ENCODE measurements at regions not wholly inside any gene's neighbourhood (a gene's known extent, or its start where the extent isn't known, plus 50 kb on each side); places are given as distances from the start of the nearest gene placed in this dataset.

DNA sequence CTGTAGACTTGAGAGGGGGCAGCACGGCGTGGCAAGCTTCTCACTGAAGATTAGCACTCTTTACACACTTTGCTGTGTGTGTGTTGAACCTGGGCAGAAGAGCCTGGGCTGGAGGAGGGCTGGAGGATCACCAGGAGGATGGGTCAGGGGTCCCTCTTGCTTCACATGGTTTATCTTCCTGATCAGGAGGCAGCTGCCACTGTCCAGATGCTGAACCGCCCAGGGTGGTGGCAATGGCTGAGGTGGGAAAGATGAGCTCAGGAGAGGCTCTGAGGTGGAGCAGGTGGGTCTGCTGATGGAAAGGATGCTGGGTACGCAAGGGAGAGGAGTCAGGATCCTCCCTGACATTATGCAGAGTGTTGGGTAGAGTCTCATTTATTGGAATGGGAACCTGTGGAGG lies 191.5 kb downstream of the RAMP3 start:
- H3K27ac ChIP-seq (ENCODE audit: low read depth, low read length): no peak overlapping the region
- no peak overlapping the region for H3K4me2 ChIP-seq (ENCODE audit: low read length)
- ChIA-PET RAD21 (ENCODE audit: low non-redundant PET in 1 of 2, low total read pairs in 2 of 2, uncharacterized antibody in 2 of 2, unreplicated experiment in 2 of 2) (no interaction called here), POLR2A (no interaction called here), CTCF (no interaction called here)
- intact Hi-C loops (cut with micrococcal nuclease): no loop called here
- DNase-seq (ENCODE audit: low read depth, low spot score) (no peak), ATAC-seq (no peak)
- no peaks in the 10 kb centered on the region for H3K9me2 ChIP-seq (ENCODE audit: insufficient read depth)
- H3K36me3 ChIP-seq (ENCODE audit: control insufficient read depth in 1 of 2, insufficient read depth in 2 of 2, low read length in 2 of 2): no peaks in the 10 kb centered on the region
- BruUV-seq (replicated peaks): no TSS peak
- H3K4me3 ChIP-seq (replicated peaks in 1 of 2; ENCODE audit: low read depth in 1 of 2, low read length in 2 of 2): no peak overlapping the region
- TF ChIP-seq, protein P1, sequence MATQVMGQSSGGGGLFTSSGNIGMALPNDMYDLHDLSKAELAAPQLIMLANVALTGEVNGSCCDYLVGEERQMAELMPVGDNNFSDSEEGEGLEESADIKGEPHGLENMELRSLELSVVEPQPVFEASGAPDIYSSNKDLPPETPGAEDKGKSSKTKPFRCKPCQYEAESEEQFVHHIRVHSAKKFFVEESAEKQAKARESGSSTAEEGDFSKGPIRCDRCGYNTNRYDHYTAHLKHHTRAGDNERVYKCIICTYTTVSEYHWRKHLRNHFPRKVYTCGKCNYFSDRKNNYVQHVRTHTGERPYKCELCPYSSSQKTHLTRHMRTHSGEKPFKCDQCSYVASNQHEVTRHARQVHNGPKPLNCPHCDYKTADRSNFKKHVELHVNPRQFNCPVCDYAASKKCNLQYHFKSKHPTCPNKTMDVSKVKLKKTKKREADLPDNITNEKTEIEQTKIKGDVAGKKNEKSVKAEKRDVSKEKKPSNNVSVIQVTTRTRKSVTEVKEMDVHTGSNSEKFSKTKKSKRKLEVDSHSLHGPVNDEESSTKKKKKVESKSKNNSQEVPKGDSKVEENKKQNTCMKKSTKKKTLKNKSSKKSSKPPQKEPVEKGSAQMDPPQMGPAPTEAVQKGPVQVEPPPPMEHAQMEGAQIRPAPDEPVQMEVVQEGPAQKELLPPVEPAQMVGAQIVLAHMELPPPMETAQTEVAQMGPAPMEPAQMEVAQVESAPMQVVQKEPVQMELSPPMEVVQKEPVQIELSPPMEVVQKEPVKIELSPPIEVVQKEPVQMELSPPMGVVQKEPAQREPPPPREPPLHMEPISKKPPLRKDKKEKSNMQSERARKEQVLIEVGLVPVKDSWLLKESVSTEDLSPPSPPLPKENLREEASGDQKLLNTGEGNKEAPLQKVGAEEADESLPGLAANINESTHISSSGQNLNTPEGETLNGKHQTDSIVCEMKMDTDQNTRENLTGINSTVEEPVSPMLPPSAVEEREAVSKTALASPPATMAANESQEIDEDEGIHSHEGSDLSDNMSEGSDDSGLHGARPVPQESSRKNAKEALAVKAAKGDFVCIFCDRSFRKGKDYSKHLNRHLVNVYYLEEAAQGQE (IDR thresholded peaks at IDR 0.05; ENCODE audit: low read depth): peak; percentile 28
- TF ChIP-seq, protein P2, sequence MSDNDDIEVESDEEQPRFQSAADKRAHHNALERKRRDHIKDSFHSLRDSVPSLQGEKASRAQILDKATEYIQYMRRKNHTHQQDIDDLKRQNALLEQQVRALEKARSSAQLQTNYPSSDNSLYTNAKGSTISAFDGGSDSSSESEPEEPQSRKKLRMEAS (IDR thresholded peaks at IDR 0.05): no peak
- H4K20me1 ChIP-seq (ENCODE audit: insufficient read depth): no peaks in the 10 kb centered on the region
- no peaks in the 10 kb centered on the region for H3K79me2 ChIP-seq (ENCODE audit: insufficient read depth, low read length)
- H3K4me1 ChIP-seq (ENCODE audit: control insufficient read depth in 1 of 2, insufficient read depth in 2 of 2, low read length in 2 of 2): no peaks in the 10 kb centered on the region
- peaks cover 38% of the 10 kb centered on the region for H3K27me3 ChIP-seq (ENCODE audit: insufficient read depth, low read length)
- no peak overlapping the region for H2AFZ ChIP-seq (ENCODE audit: low read depth, low read length, poor library complexity, severe bottlenecking)
- H3K9me3 ChIP-seq (ENCODE audit: control insufficient read depth in 1 of 2, insufficient read depth in 1 of 2, low read depth in 1 of 2, low read length in 2 of 2): no peaks in the 10 kb centered on the region
- H3K9ac ChIP-seq (ENCODE audit: low read length): no peak overlapping the region

DNA sequence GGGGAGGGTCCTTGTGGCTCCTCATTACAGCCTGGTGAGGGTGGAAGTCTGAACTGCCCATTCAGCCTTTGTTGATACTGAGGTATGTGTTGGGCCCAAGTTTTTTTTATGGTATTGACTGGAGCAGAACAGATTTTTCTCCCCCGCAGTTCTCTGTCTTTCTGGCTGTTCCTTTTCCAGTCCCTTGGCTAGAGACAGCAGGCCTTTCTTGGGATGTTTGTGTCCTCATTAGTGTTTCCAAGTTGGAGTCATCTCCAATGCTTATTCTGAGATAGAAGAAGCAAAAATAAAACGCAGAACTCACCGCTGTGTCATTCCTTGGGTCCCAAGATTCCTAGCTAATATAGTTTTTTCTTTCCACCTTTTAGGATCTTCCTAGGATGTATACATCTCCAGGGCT lies 193.3 kb downstream of the RAMP3 start:
- RAD21 ChIA-PET (ENCODE audit: low non-redundant PET in 1 of 2, low total read pairs in 2 of 2, uncharacterized antibody in 2 of 2, unreplicated experiment in 2 of 2): no interaction called here
- Histone ChIP-seq H3K4me3 (replicated peaks in 1 of 2; ENCODE audit: low read depth in 1 of 2, low read length in 2 of 2) (no peak overlapping the region), H3K27me3 (ENCODE audit: insufficient read depth, low read length) (peaks cover 45% of the 10 kb centered on the region), H3K4me2 (ENCODE audit: low read length) (no peak overlapping the region), H3K27ac (ENCODE audit: low read depth, low read length) (no peak overlapping the region), H2AFZ (ENCODE audit: low read depth, low read length, poor library complexity, severe bottlenecking) (no peak overlapping the region), H3K9ac (ENCODE audit: low read length) (no peak overlapping the region), H4K20me1 (ENCODE audit: insufficient read depth) (no peaks in the 10 kb centered on the region), H3K9me3 (ENCODE audit: control insufficient read depth in 1 of 2, insufficient read depth in 1 of 2, low read depth in 1 of 2, low read length in 2 of 2) (no peaks in the 10 kb centered on the region), H3K9me2 (ENCODE audit: insufficient read depth) (no peaks in the 10 kb centered on the region), H3K79me2 (ENCODE audit: insufficient read depth, low read length) (no peaks in the 10 kb centered on the region), H3K4me1 (ENCODE audit: control insufficient read depth in 1 of 2, insufficient read depth in 2 of 2, low read length in 2 of 2) (no peaks in the 10 kb centered on the region), H3K36me3 (ENCODE audit: control insufficient read depth in 1 of 2, insufficient read depth in 2 of 2, low read length in 2 of 2) (no peaks in the 10 kb centered on the region)
- no peak for DNase-seq (ENCODE audit: low read depth, low spot score)
- POLR2A ChIA-PET: no interaction called here
- no peak for ATAC-seq
- BruUV-seq (replicated peaks): no TSS peak
- TF ChIP-seq ZFX (IDR thresholded peaks at IDR 0.05): no peak
- no peak for TF ChIP-seq ELF1 (IDR thresholded peaks at IDR 0.05; ENCODE audit: borderline replicate concordance, low read depth)
- TF ChIP-seq SRF (IDR thresholded peaks at IDR 0.05; ENCODE audit: low read depth): no peak
- TF ChIP-seq EGR1 (IDR thresholded peaks at IDR 0.05; ENCODE audit: low read depth): no peak
- TF ChIP-seq POLR2AphosphoS5 (IDR thresholded peaks at IDR 0.05; ENCODE audit: low read depth, low read length): no peak
- no peak for TF ChIP-seq FOSL1 (IDR thresholded peaks at IDR 0.05; ENCODE audit: low read depth)
- TF ChIP-seq, protein P1 (IDR thresholded peaks at IDR 0.05; ENCODE audit: low read depth): no peak
- no peak for TF ChIP-seq RAD21 (IDR thresholded peaks at IDR 0.05; ENCODE audit: low read depth)
- TF ChIP-seq ATF3 (IDR thresholded peaks at IDR 0.05): no peak
- TF ChIP-seq, protein P3, sequence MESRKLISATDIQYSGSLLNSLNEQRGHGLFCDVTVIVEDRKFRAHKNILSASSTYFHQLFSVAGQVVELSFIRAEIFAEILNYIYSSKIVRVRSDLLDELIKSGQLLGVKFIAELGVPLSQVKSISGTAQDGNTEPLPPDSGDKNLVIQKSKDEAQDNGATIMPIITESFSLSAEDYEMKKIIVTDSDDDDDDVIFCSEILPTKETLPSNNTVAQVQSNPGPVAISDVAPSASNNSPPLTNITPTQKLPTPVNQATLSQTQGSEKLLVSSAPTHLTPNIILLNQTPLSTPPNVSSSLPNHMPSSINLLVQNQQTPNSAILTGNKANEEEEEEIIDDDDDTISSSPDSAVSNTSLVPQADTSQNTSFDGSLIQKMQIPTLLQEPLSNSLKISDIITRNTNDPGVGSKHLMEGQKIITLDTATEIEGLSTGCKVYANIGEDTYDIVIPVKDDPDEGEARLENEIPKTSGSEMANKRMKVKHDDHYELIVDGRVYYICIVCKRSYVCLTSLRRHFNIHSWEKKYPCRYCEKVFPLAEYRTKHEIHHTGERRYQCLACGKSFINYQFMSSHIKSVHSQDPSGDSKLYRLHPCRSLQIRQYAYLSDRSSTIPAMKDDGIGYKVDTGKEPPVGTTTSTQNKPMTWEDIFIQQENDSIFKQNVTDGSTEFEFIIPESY (IDR thresholded peaks at IDR 0.05; ENCODE audit: extremely low read depth, insufficient replicate concordance, low read length): no peak
- CTCF ChIA-PET: no interaction called here
- intact Hi-C loops (cut with micrococcal nuclease): no loop called here

Measured in HCT116 (cell line).